GM23338 (cell line): ENCODE measurements at regions not wholly inside any gene's neighbourhood (a gene's known extent, or its start where the extent isn't known, plus 50 kb on each side); places are given as distances from the start of the nearest gene placed in this dataset.

Source experiments
- ATAC-seq: fragments of 200-7000 bp; cut with Tn5 transposase; 3 replicates; pipeline ENCODE4 v1.9.1; 2020
- DNase-seq: peaks from one replicate; pipeline ENCODE4 v3.0.0-alpha.2; 2015; ENCODE audit warnings: low spot score
- H2AFZ ChIP-seq: fragments of 200-600 bp; sonication (generic); 2 replicates; pipeline ENCODE4 v1.8.0; 2016; ENCODE audit warnings: antibody characterized with exemption, mild to moderate bottlenecking, moderate library complexity
- H3F3A ChIP-seq: fragments of 200-600 bp; sonication (generic); replicated peaks from 2 replicates; pipeline ENCODE4 v1.8.0; 2017; ENCODE audit warnings: antibody characterized with exemption, mixed run types, low read depth
- H3K27ac ChIP-seq: fragments of 200-600 bp; sonication (generic); 2 replicates; pipeline ENCODE4 v1.6.1; 2016; ENCODE audit warnings: low read depth
- H3K27me3 ChIP-seq: fragments of 200-600 bp; sonication (generic); 2 replicates; pipeline ENCODE4 v1.8.0; 2016; ENCODE audit warnings: mild to moderate bottlenecking, mixed run types, moderate library complexity; ENCODE audit not compliant: insufficient read depth
- H3K36me3 ChIP-seq: fragments of 200-600 bp; sonication (generic); 2 replicates; pipeline ENCODE4 v1.8.0; 2016; ENCODE audit warnings: mild to moderate bottlenecking; ENCODE audit not compliant: insufficient read depth
- H3K4me1 ChIP-seq: fragments of 200-600 bp; sonication (generic); 2 replicates; pipeline ENCODE4 v1.8.0; 2016; ENCODE audit warnings: mild to moderate bottlenecking, moderate library complexity; ENCODE audit not compliant: insufficient read depth
- H3K4me2 ChIP-seq: fragments of 200-600 bp; sonication (generic); 2 replicates; pipeline ENCODE4 v1.7.1; 2017; ENCODE audit warnings: mixed run types
- H3K4me3 ChIP-seq: fragments of 200-600 bp; sonication (generic); 2 replicates; pipeline ENCODE4 v1.6.1; 2016; ENCODE audit warnings: mixed run types
- H3K79me2 ChIP-seq: fragments of 200-600 bp; sonication (generic); replicated peaks from 2 replicates; pipeline ENCODE4 v1.8.0; 2017; ENCODE audit warnings: mild to moderate bottlenecking; ENCODE audit not compliant: insufficient read depth
- H3K9me2 ChIP-seq: fragments of 200-600 bp; sonication (generic); 2 replicates; pipeline ENCODE4 v1.8.0; 2017; ENCODE audit not compliant: insufficient read depth
- H4K20me1 ChIP-seq: fragments of 200-600 bp; sonication (generic); replicated peaks from 2 replicates; pipeline ENCODE4 v1.8.0; 2017; ENCODE audit warnings: mild to moderate bottlenecking; ENCODE audit not compliant: insufficient read depth
- H3K27ac Mint-ChIP-seq: 2 replicates; pipeline ENCODE4 v1.8.0; 2020; ENCODE audit warnings: inconsistent platforms, mild to moderate bottlenecking, moderate library complexity, mixed read lengths
- H3K27me3 Mint-ChIP-seq: 3 replicates; pipeline ENCODE4 v1.8.0; 2022; ENCODE audit warnings: low read depth, mild to moderate bottlenecking, moderate library complexity, mixed read lengths, inconsistent platforms; ENCODE audit not compliant: insufficient read depth, poor library complexity
- H3K36me3 Mint-ChIP-seq: 3 replicates; pipeline ENCODE4 v1.8.0; 2021; ENCODE audit warnings: low read depth, mild to moderate bottlenecking, inconsistent platforms, moderate library complexity, mixed read lengths
- H3K4me1 Mint-ChIP-seq: 3 replicates; pipeline ENCODE4 v1.8.0; 2020; ENCODE audit warnings: mild to moderate bottlenecking, inconsistent platforms, mixed read lengths
- H3K4me3 Mint-ChIP-seq: 3 replicates; pipeline ENCODE4 v1.8.0; 2021; ENCODE audit warnings: moderate library complexity, mild to moderate bottlenecking, inconsistent platforms, mixed read lengths
- H3K9me3 Mint-ChIP-seq: 3 replicates; pipeline ENCODE4 v1.8.0; 2020; ENCODE audit warnings: moderate library complexity, mild to moderate bottlenecking, inconsistent platforms, mixed read lengths
- CREB1 ChIP-seq: fragments of 250-450 bp; sonication (Bioruptor Pico); IDR thresholded peaks from 2 replicates; pipeline ENCODE4 v1.5.0; 2020; ENCODE audit warnings: low read depth, mild to moderate bottlenecking, moderate library complexity
- EZH2 ChIP-seq: fragments of 200-600 bp; sonication (generic); IDR thresholded peaks from one replicate; pipeline ENCODE4 v1.8.0; 2017; ENCODE audit warnings: antibody characterized with exemption, mild to moderate bottlenecking, low read depth; ENCODE audit not compliant: unreplicated experiment
- EZH2phosphoT487 ChIP-seq: fragments of 200-600 bp; sonication (generic); IDR thresholded peaks from one replicate; pipeline ENCODE4 v1.8.1; 2018; ENCODE audit warnings: antibody characterized with exemption; ENCODE audit not compliant: unreplicated experiment
- JUNB ChIP-seq: IDR thresholded peaks from one replicate; pipeline ENCODE4 v1.6.1; 2016; ENCODE audit warnings: antibody characterized with exemption; ENCODE audit not compliant: unreplicated experiment
- NANOG ChIP-seq: IDR thresholded peaks from 2 replicates; pipeline ENCODE4 v1.6.1; 2016; ENCODE audit warnings: antibody characterized with exemption, borderline replicate concordance
- POLR2AphosphoS5 ChIP-seq: IDR thresholded peaks from 2 replicates; pipeline ENCODE4 v1.6.1; 2016; ENCODE audit warnings: antibody characterized with exemption, low read depth
- STAT1 ChIP-seq: IDR thresholded peaks from one replicate; pipeline ENCODE4 v1.6.1; 2016; ENCODE audit warnings: antibody characterized with exemption; ENCODE audit not compliant: unreplicated experiment
- ZNF114 ChIP-seq: fragments of 250-450 bp; sonication (Bioruptor Pico); IDR thresholded peaks from 2 replicates; pipeline ENCODE4 v1.5.0; 2020; ENCODE audit warnings: mild to moderate bottlenecking, moderate library complexity
- ZNF331 ChIP-seq: fragments of 250-450 bp; sonication (Bioruptor Pico); IDR thresholded peaks from 2 replicates; pipeline ENCODE4 v1.5.0; 2020; ENCODE audit warnings: low read depth, mild to moderate bottlenecking, moderate library complexity
- TF ChIP-seq, protein P1 (sequence below): IDR thresholded peaks from 2 replicates; pipeline ENCODE4 v1.6.1; 2016; ENCODE audit warnings: antibody characterized with exemption
- TF ChIP-seq, protein P2 (sequence below): fragments of 250-450 bp; sonication (Bioruptor Pico); IDR thresholded peaks from 2 replicates; pipeline ENCODE4 v1.5.0; 2020; ENCODE audit warnings: mild to moderate bottlenecking, moderate library complexity
- TF ChIP-seq, protein P3 (sequence below): IDR thresholded peaks from one replicate; pipeline ENCODE4 v1.6.1; 2018; ENCODE audit warnings: antibody characterized with exemption; ENCODE audit not compliant: unreplicated experiment
- TF ChIP-seq, protein P4 (sequence below), 2 experiments: fragments of 200-600 bp in 1 of 2; sonication (generic) in 1 of 2; conservative IDR thresholded peaks; 2 replicates each; pipeline versions ENCODE4 v1.5.1 to v1.6.1; 2016 to 2017; ENCODE audit warnings: antibody characterized with exemption in 2 of 2, low read depth in 2 of 2, mild to moderate bottlenecking in 2 of 2, moderate library complexity in 1 of 2

- no peak overlapping the region for H2AFZ ChIP-seq
- no peaks in the 10 kb centered on the region for H3K4me1 ChIP-seq
- no peaks in the 10 kb centered on the region for H4K20me1 ChIP-seq
- no peaks in the 10 kb centered on the region for H3K27me3 ChIP-seq
- no peaks in the 10 kb centered on the region for H3K27me3 Mint-ChIP-seq
- peaks cover 12% of the 10 kb centered on the region; the same call in 1 of the 2 replicates for H3K9me2 ChIP-seq
- no peaks in the 10 kb centered on the region for H3K79me2 ChIP-seq
- no peak overlapping the region for H3K4me2 ChIP-seq
- no peak for DNase-seq
- no peak overlapping the region for H3K27ac ChIP-seq
- H3K36me3 Mint-ChIP-seq: no peaks in the 10 kb centered on the region; the same call in 1 of the 3 replicates
- no peak for TF ChIP-seq ZNF114 (CRISPR knock-in tag)
- no peak for TF ChIP-seq STAT1
- no peak for TF ChIP-seq EZH2phosphoT487
- TF ChIP-seq ZNF331 (CRISPR knock-in tag): no peak
- TF ChIP-seq, protein P1, sequence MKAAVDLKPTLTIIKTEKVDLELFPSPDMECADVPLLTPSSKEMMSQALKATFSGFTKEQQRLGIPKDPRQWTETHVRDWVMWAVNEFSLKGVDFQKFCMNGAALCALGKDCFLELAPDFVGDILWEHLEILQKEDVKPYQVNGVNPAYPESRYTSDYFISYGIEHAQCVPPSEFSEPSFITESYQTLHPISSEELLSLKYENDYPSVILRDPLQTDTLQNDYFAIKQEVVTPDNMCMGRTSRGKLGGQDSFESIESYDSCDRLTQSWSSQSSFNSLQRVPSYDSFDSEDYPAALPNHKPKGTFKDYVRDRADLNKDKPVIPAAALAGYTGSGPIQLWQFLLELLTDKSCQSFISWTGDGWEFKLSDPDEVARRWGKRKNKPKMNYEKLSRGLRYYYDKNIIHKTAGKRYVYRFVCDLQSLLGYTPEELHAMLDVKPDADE: no peak
- TF ChIP-seq, protein P2, sequence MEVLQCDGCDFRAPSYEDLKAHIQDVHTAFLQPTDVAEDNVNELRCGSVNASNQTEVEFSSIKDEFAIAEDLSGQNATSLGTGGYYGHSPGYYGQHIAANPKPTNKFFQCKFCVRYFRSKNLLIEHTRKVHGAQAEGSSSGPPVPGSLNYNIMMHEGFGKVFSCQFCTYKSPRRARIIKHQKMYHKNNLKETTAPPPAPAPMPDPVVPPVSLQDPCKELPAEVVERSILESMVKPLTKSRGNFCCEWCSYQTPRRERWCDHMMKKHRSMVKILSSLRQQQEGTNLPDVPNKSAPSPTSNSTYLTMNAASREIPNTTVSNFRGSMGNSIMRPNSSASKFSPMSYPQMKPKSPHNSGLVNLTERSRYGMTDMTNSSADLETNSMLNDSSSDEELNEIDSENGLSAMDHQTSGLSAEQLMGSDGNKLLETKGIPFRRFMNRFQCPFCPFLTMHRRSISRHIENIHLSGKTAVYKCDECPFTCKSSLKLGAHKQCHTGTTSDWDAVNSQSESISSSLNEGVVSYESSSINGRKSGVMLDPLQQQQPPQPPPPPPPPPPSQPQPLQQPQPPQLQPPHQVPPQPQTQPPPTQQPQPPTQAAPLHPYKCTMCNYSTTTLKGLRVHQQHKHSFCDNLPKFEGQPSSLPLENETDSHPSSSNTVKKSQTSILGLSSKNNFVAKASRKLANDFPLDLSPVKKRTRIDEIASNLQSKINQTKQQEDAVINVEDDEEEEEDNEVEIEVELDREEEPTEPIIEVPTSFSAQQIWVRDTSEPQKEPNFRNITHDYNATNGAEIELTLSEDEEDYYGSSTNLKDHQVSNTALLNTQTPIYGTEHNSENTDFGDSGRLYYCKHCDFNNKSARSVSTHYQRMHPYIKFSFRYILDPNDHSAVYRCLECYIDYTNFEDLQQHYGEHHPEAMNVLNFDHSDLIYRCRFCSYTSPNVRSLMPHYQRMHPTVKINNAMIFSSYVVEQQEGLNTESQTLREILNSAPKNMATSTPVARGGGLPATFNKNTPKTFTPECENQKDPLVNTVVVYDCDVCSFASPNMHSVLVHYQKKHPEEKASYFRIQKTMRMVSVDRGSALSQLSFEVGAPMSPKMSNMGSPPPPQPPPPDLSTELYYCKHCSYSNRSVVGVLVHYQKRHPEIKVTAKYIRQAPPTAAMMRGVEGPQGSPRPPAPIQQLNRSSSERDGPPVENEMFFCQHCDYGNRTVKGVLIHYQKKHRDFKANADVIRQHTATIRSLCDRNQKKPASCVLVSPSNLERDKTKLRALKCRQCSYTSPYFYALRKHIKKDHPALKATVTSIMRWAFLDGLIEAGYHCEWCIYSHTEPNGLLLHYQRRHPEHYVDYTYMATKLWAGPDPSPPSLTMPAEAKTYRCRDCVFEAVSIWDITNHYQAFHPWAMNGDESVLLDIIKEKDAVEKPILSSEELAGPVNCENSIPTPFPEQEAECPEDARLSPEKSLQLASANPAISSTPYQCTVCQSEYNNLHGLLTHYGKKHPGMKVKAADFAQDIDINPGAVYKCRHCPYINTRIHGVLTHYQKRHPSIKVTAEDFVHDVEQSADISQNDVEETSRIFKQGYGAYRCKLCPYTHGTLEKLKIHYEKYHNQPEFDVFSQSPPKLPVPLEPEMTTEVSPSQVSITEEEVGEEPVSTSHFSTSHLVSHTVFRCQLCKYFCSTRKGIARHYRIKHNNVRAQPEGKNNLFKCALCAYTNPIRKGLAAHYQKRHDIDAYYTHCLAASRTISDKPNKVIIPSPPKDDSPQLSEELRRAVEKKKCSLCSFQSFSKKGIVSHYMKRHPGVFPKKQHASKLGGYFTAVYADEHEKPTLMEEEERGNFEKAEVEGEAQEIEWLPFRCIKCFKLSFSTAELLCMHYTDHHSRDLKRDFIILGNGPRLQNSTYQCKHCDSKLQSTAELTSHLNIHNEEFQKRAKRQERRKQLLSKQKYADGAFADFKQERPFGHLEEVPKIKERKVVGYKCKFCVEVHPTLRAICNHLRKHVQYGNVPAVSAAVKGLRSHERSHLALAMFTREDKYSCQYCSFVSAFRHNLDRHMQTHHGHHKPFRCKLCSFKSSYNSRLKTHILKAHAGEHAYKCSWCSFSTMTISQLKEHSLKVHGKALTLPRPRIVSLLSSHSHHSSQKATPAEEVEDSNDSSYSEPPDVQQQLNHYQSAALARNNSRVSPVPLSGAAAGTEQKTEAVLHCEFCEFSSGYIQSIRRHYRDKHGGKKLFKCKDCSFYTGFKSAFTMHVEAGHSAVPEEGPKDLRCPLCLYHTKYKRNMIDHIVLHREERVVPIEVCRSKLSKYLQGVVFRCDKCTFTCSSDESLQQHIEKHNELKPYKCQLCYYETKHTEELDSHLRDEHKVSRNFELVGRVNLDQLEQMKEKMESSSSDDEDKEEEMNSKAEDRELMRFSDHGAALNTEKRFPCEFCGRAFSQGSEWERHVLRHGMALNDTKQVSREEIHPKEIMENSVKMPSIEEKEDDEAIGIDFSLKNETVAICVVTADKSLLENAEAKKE: no peak
- TF ChIP-seq JUNB: no peak
- no peak for TF ChIP-seq CREB1 (CRISPR knock-in tag)
- TF ChIP-seq, protein P3, sequence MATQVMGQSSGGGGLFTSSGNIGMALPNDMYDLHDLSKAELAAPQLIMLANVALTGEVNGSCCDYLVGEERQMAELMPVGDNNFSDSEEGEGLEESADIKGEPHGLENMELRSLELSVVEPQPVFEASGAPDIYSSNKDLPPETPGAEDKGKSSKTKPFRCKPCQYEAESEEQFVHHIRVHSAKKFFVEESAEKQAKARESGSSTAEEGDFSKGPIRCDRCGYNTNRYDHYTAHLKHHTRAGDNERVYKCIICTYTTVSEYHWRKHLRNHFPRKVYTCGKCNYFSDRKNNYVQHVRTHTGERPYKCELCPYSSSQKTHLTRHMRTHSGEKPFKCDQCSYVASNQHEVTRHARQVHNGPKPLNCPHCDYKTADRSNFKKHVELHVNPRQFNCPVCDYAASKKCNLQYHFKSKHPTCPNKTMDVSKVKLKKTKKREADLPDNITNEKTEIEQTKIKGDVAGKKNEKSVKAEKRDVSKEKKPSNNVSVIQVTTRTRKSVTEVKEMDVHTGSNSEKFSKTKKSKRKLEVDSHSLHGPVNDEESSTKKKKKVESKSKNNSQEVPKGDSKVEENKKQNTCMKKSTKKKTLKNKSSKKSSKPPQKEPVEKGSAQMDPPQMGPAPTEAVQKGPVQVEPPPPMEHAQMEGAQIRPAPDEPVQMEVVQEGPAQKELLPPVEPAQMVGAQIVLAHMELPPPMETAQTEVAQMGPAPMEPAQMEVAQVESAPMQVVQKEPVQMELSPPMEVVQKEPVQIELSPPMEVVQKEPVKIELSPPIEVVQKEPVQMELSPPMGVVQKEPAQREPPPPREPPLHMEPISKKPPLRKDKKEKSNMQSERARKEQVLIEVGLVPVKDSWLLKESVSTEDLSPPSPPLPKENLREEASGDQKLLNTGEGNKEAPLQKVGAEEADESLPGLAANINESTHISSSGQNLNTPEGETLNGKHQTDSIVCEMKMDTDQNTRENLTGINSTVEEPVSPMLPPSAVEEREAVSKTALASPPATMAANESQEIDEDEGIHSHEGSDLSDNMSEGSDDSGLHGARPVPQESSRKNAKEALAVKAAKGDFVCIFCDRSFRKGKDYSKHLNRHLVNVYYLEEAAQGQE: no peak
- TF ChIP-seq POLR2AphosphoS5: no peak
- TF ChIP-seq NANOG: no peak
- TF ChIP-seq EZH2: no peak
- TF ChIP-seq, protein P4, sequence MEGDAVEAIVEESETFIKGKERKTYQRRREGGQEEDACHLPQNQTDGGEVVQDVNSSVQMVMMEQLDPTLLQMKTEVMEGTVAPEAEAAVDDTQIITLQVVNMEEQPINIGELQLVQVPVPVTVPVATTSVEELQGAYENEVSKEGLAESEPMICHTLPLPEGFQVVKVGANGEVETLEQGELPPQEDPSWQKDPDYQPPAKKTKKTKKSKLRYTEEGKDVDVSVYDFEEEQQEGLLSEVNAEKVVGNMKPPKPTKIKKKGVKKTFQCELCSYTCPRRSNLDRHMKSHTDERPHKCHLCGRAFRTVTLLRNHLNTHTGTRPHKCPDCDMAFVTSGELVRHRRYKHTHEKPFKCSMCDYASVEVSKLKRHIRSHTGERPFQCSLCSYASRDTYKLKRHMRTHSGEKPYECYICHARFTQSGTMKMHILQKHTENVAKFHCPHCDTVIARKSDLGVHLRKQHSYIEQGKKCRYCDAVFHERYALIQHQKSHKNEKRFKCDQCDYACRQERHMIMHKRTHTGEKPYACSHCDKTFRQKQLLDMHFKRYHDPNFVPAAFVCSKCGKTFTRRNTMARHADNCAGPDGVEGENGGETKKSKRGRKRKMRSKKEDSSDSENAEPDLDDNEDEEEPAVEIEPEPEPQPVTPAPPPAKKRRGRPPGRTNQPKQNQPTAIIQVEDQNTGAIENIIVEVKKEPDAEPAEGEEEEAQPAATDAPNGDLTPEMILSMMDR (conservative IDR thresholded peaks at IDR 0.05; ENCODE audit: low read depth in 2 of 2): no peak
- H3K36me3 ChIP-seq: no peaks in the 10 kb centered on the region; the same call in 1 of the 2 replicates
- H3K4me3 Mint-ChIP-seq: no peak overlapping the region
- no peaks in the 10 kb centered on the region; the same call in 2 of the 3 replicates for H3K4me1 Mint-ChIP-seq
- H3K9me3 Mint-ChIP-seq: peaks cover 7% of the 10 kb centered on the region
- no peaks in the 10 kb centered on the region for H3F3A ChIP-seq
- H3K27ac Mint-ChIP-seq: no peak overlapping the region
- no peak for ATAC-seq
- no peak overlapping the region for H3K4me3 ChIP-seq
Measured at GRCh38 chr12:19704966-19705365, 265.7 kb downstream of the AEBP2 start.
